Left colon (tissue), 2 donors: ENCODE measurements at regions not wholly inside any gene's neighbourhood (a gene's known extent, or its start where the extent isn't known, plus 50 kb on each side); places are given as distances from the start of the nearest gene placed in this dataset.
"Not testable (repeated sequence)": the region's sequence is repeated elsewhere in the genome, so short reads cannot be mapped to it uniquely, and the experiment has no call there.

Experiments used
- ATAC-seq: fragments of 200-7000 bp; cut with Tn5 transposase; one replicate; pipeline ENCODE4 v1.9.1; 2020; ENCODE audit warnings: mild to moderate bottlenecking, moderate library complexity
- DNase-seq, 2 donors: peaks; one replicate each; pipeline ENCODE4 v3.0.0-alpha.2; 2020
- intact Hi-C, 2 donors: fragments of 100-400 bp; cut with DNase I in 1 of 2; cut with micrococcal nuclease in 1 of 2; formaldehyde crosslinking; loops; one replicate each; pipeline versions ENCODE4 v1.11.2 to v1.14.0; 2022; cut with DNase I, micrococcal nuclease
- donor health status: DM: no; HTN: no; CAD: no.
- donor health status: DM: yes; HTN: yes; CAD: no.

GRCh38 chr5:110812639-110813038, 73.8 kb downstream of the SLC25A46 start:
- intact Hi-C loops, result no loop called here
- ATAC-seq (no peak), DNase-seq (no peak)

DNA sequence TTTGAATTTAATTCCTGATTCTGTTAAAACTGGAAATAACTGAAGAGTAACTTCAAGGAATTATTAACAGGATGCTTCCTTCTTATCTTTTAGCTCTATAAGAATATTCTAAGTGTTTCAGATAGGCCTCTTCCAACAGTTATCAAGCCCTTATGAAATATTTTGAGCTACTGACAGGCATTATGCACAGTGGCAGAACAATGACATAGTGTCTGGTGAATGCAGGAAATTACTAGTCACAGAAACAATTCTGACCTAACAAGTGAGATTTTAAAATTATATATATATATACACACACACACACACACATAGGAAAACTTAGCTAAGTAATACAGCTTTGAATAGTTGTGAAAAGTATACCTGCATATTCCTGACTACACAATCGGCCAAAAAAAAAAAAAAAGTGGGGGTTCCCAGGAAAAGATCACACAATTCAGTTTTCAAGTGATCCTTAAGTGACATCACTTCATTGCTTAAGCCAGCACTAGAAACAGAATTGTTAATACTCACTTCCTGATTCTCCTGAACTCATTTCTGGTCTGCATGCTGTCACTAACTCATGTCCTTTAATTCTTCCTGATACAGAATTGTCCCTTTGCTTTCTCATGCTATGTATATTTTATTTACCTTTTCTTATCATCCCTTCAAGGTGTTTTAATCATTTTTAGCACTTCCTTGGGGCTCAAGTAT, 77.3 kb downstream of the SLC25A46 start:
- intact Hi-C loops, result no loop called here
- DNase-seq (no peak), ATAC-seq (no peak)

DNA sequence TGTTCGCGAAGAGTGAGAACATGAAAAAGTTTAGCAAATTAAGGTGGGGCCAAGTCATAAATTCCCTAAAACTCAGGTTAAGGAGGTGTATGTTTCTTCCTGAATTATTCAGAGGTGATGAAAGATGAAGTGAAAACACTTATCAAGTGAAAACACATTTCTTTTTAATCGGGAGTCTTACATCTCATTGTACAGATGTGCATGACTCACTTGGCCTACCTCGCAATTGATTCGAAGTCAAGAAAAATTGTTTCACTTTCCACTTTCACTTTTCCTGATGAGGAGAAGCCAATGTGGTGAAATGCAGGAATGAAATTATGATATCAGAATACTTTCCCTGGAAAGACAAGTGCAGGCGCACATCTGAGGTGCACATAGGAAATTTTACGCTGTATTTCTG, 78.7 kb downstream of the SLC25A46 start:
- intact Hi-C loops, result no loop called here
- no peak for DNase-seq
- no peak for ATAC-seq

DNA sequence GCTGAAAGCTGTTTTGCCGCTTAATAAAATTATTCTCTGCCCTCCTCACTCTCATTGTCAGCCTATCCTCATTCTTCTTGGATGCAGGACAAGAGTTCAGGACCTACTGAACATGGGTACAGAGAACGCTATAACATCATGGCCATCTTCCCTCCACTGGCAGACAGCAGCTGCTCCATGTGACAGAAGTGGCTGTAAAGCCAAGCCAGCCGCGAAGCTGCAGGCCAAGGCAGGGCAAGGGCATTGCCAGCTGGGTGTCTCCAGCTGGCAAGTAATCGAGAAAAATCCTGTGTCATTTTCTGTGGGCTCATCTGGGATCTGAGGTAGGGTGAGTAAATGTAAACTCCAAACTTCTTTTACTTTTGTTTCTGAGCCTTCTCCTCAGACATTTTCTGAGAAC, 84.8 kb downstream of the SLC25A46 start:
- intact Hi-C loops, result no loop called here
- no peak for ATAC-seq
- no peak for DNase-seq

GRCh38 chr5:110824936-110825441, 86.2 kb downstream of the SLC25A46 start:
- intact Hi-C loops, result no loop called here
- no peak for DNase-seq
- ATAC-seq, result no peak

DNA sequence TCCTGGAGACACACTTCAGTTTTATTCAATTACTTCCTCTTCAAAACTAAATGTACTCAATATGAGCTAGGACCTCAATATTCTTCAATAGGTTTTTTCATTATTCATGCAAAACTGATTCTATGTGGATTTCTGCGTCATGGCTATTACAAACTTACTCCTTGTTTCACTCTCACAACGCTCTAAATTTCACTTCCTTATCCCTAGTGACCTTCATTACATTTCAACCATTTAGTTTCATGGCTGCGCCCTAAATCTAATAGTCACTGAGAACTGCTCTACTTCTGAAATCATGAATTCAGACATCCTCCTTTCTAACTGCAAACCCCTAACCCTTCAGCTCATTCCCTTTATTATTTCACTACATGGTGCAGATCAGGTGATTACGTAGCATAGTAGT, 93.9 kb downstream of the SLC25A46 start:
- intact Hi-C loops, result no loop called here
- no peak for DNase-seq
- ATAC-seq, result no peak

- intact Hi-C loops, DNase-seq, ATAC-seq: not testable (repeated sequence)
These were observed 96.1 kb downstream of the SLC25A46 start for GRCh38 chr5:110834933-110835332.

GRCh38 chr5:110836851-110837250, 98.0 kb downstream of the SLC25A46 start:
- no peak for DNase-seq
- intact Hi-C loops, result no loop called here

DNA sequence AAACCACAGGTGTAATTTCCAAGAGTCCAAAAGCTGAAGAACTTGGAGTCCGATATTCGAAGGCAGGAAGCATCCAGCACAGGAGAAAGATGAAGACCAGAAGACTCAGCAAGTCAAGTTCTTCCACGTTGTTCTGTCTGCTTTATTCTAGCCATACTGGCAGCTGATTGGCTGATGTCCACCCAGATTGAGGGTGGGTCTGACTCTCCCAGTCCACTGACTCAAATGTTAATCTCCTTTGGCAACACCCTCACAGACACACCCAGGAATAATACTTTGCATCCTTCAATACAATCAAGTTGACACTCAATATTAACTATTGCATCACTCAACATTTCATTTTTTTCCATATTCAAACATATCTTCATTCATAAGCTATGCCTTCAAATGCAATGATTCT, 99.5 kb downstream of the SLC25A46 start:
- DNase-seq, ATAC-seq, intact Hi-C loops: not testable (repeated sequence)

More at GRCh38 chr5:110836851-110837250, 98.0 kb downstream of the SLC25A46 start:
- ATAC-seq, result no peak

DNA sequence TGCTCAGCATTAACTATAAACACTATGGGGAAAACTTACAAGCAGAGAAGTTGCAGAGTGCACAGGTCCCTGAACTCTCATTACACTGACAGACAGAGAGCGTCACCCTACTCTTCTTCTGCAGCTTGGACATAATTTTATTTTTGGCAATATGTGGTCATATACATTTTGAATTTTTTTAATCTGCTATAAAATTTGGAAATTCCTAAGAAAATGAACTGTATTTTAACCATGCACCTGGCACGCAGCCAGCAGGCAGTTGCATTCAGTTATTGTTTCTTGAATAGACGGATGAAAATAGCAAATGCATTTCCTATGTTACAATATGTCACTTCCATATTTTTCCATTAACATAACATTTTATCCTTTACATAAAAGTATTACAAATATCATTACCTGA, 100.2 kb downstream of the SLC25A46 start:
- no peak for DNase-seq
- intact Hi-C loops, result no loop called here

GRCh38 chr5:110840347-110840960, 101.6 kb downstream of the SLC25A46 start:
- DNase-seq, result no peak
- ATAC-seq, result no peak
- intact Hi-C loops, result no loop called here

More for the DNA sequence above, 100.2 kb downstream of the SLC25A46 start:
- no peak for ATAC-seq

DNA sequence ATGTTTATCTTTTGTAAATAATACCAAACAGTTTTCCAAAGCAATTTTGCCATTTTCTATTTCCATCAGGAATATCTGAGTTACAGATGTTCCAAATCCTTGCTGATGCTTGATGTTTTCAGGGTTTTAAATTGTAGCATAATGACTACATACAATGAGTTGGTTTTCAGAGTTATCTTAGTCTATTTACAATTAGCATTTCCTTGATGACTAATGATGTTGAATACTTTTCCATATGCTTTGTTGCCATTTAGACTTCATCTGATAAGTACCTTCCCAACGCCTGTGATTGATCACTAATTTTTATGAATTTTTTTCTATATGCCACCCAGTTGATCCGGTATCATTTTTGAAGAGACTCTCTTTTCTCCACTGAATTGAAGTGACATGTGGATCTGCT, 102.3 kb downstream of the SLC25A46 start:
- DNase-seq, result no peak
- intact Hi-C loops, result no loop called here
- ATAC-seq, result no peak

DNA sequence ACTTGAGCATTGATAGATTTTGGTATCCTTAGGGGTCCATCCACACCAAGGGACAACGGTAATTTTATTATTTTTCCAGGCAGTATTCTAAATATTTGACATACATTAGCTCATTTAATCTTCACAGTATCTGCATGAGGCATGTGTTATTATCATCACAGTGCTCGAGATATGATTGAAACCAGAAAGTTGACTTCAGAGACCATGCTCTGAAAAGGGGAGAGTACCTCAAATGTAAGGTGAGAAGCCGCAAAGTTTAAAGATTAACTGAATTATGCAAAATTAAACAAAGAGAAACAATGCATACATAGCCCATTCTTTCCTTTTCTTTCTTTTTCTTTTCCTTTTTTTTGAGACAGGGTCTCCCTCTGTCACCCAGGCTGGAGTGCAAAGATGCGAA, 104.1 kb downstream of the SLC25A46 start:
- intact Hi-C loops, result no loop called here

GRCh38 chr5:110844251-110844650, 105.4 kb downstream of the SLC25A46 start:
- DNase-seq, result no peak
- intact Hi-C loops, result no loop called here
- ATAC-seq, result no peak

More for the DNA sequence above, 104.1 kb downstream of the SLC25A46 start:
- DNase-seq, result no peak
- no peak for ATAC-seq

DNA sequence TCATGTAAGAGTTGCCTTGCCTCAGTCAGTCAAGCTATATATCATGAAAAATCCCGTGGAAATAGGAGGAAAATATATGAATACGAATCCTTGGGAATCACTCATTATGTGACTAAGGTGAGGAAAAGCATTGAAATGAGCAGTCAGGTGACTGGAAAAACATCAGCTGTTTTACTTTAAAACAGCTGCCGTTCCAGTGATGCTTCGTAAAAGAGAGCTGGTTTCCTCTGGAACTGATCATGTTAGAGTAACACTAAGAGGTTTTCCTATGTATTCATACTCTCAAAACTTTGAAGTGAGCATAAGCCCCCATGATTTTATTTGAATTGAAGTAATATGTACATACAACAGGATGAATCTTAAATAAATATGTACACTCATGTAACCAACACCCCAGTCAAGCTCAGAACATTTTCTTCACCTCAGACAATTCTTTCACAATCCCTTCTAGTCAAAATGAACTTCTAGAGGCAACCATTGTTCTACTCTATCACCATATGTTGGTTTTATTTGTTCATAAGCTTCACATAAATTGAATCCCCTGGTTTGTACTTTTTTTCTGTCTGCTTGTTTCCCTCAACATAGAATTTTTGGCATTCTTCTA, 107.7 kb downstream of the SLC25A46 start:
- intact Hi-C loops, result no loop called here
- DNase-seq (no peak), ATAC-seq (no peak)

- intact Hi-C loops, result no loop called here
- DNase-seq, result no peak
- ATAC-seq, result no peak
These were observed 112.5 kb downstream of the SLC25A46 start for GRCh38 chr5:110851357-110851756.

DNA sequence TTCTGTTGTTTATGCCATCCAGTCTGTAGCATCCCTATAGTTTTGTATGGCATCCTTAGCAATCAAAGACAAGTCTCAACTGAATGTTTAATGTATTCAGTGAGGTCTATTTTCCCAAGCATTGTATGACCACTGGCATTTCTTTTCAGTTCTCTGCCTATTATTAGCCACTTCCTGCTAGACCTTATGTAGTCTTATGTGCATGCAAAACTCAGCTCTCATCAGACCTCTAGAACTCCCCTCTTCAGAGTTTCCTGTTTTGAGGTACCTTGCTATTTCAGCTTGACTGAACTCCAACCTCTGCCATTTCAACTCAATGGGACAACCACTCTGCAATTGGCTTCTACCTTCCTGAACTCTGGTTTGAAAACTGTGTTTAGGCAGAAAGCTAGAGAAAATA, 113.2 kb downstream of the SLC25A46 start:
- ATAC-seq, result no peak
- intact Hi-C loops, result no loop called here
- DNase-seq, result no peak

DNA sequence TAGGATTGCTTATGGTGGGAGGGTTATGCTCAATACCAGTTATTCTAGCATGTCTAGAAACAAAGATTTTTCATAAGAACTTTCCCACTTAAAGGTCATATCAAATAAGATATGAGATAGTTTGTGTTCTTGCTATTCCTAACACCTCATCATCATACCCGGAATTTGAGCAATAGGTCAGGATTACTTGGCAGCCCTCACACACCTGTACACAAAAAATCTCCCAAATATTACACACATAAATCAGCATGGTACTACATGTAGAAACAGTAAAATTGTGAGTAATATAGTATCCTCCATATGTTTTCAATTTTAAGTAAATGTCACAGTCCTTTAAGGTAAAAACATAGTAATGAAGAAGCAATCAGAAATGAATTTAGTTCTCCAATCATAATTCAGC, 113.7 kb downstream of the SLC25A46 start:
- intact Hi-C loops, result no loop called here
- ATAC-seq (no peak), DNase-seq (no peak)

GRCh38 chr5:110853267-110853666, 114.5 kb downstream of the SLC25A46 start:
- intact Hi-C loops, result no loop called here
- ATAC-seq (no peak), DNase-seq (no peak)

- ATAC-seq, result no peak
- no peak for DNase-seq
- intact Hi-C loops, result no loop called here
These were observed 115.4 kb downstream of the SLC25A46 start for GRCh38 chr5:110854200-110854599.
